IMR-90 (cell line): ENCODE measurements at regions not wholly inside any gene's neighbourhood (a gene's known extent, or its start where the extent isn't known, plus 50 kb on each side); places are given as distances from the start of the nearest gene placed in this dataset.
A peak's percentile ranks its signal among the peaks of the same experiment; 100 is the strongest.

ENCODE experiments used
- ATAC-seq: fragments of 200-7000 bp; cut with Tn5 transposase; 2 replicates; pipeline ENCODE4 v1.9.1; 2020; ENCODE audit warnings: low read depth, mild to moderate bottlenecking, moderate library complexity
- BruUV-seq: library from RNA; stranded (reverse); fragments of 400-500 nt; replicated peaks from 2 replicates; lab custom pipeline; 2021; lab: Mats Ljungman, UMichigan
- CTCF ChIA-PET: fragments of 300-600 bp; formaldehyde crosslinking; extraction: SDS; loops from one replicate; lab custom pipeline; 2021; ENCODE audit warnings: antibody characterized with exemption; lab: Yijun Ruan, JAX
- POLR2A ChIA-PET: fragments of 300-600 bp; sonication (Branson Sonifier 250); formaldehyde crosslinking; loops from one replicate; lab custom pipeline; 2022; ENCODE audit warnings: antibody characterized with exemption; ENCODE audit not compliant: unreplicated experiment; lab: Charles Lee
- DNase-seq: peaks from one replicate; pipeline ENCODE4 v3.0.0; 2013
- H2AFZ ChIP-seq: replicated peaks from 2 replicates; pipeline ENCODE3; 2013; ENCODE audit warnings: low read length, mild to moderate bottlenecking; ENCODE audit not compliant: poor library complexity
- H2AK5ac ChIP-seq: 2 replicates; pipeline ENCODE4 v1.6.1; 2013; ENCODE audit warnings: low read depth, low read length, inconsistent platforms
- H2AK9ac ChIP-seq: replicated peaks from 2 replicates; pipeline ENCODE3; 2013; ENCODE audit warnings: mild to moderate bottlenecking, low read depth, low read length, moderate library complexity; ENCODE audit not compliant: poor library complexity
- H2BK120ac ChIP-seq: 2 replicates; pipeline ENCODE4 v1.6.1; 2013; ENCODE audit warnings: low read depth, low read length, inconsistent platforms
- H2BK15ac ChIP-seq: 3 replicates; pipeline ENCODE4 v1.6.1; 2013; ENCODE audit warnings: low read depth, low read length, inconsistent platforms
- H2BK20ac ChIP-seq: 2 replicates; pipeline ENCODE4 v1.6.1; 2013; ENCODE audit warnings: low read depth, mild to moderate bottlenecking, inconsistent platforms, low read length, moderate library complexity
- H2BK5ac ChIP-seq: 2 replicates; pipeline ENCODE4 v1.6.1; 2013; ENCODE audit warnings: mild to moderate bottlenecking, low read depth, low read length, inconsistent platforms; ENCODE audit not compliant: poor library complexity, severe bottlenecking
- H3K14ac ChIP-seq: replicated peaks from 2 replicates; pipeline ENCODE4 v1.6.1; 2013; ENCODE audit warnings: low read depth, low read length, inconsistent platforms
- H3K18ac ChIP-seq: 2 replicates; pipeline ENCODE4 v1.6.1; 2013; ENCODE audit warnings: low read depth, low read length, control low read depth
- H3K23ac ChIP-seq: 2 replicates; pipeline ENCODE4 v1.6.1; 2013; ENCODE audit warnings: low read depth, low read length, inconsistent platforms
- H3K27ac ChIP-seq: 2 replicates; pipeline ENCODE4 v1.5.1; 2013; ENCODE audit warnings: mild to moderate bottlenecking, control low read depth, low read length; ENCODE audit not compliant: insufficient read depth
- H3K27me3 ChIP-seq: 2 replicates; pipeline ENCODE4 v1.6.1; 2013; ENCODE audit warnings: low read length; ENCODE audit not compliant: control insufficient read depth, insufficient read depth
- H3K36me3 ChIP-seq: 2 replicates; pipeline ENCODE4 v1.6.1; 2013; ENCODE audit warnings: low read length, mixed read lengths; ENCODE audit not compliant: control insufficient read depth, insufficient read depth
- H3K4ac ChIP-seq: 2 replicates; pipeline ENCODE4 v1.6.1; 2013; ENCODE audit warnings: low read depth, low read length, inconsistent platforms
- H3K4me1 ChIP-seq: 2 replicates; pipeline ENCODE4 v1.6.1; 2013; ENCODE audit warnings: low read length, mixed read lengths; ENCODE audit not compliant: control insufficient read depth, insufficient read depth
- H3K4me2 ChIP-seq: 2 replicates; pipeline ENCODE4 v1.6.1; 2013; ENCODE audit warnings: low read depth, mild to moderate bottlenecking, control low read depth, low read length, moderate library complexity
- H3K4me3 ChIP-seq: 2 replicates; pipeline ENCODE4 v1.5.1; 2013; ENCODE audit warnings: low read depth, mild to moderate bottlenecking, control low read depth, low read length, moderate library complexity; ENCODE audit not compliant: insufficient read depth
- H3K56ac ChIP-seq: 2 replicates; pipeline ENCODE4 v1.6.1; 2013; ENCODE audit warnings: low read length, inconsistent platforms; ENCODE audit not compliant: insufficient read depth; ENCODE audit errors: extremely low read depth
- H3K79me1 ChIP-seq, 2 experiments: 2 replicates each; pipeline ENCODE4 v1.6.1; 2013; ENCODE audit warnings: low read length in 2 of 2, inconsistent platforms in 1 of 2, low read depth in 1 of 2
- H3K9ac ChIP-seq: 2 replicates; pipeline ENCODE4 v1.6.1; 2013; ENCODE audit warnings: low read depth, low read length, control low read depth
- H3K9me1 ChIP-seq: 2 replicates; pipeline ENCODE4 v1.6.1; 2013; ENCODE audit warnings: low read length, inconsistent platforms; ENCODE audit not compliant: insufficient read depth
- H3K9me3 ChIP-seq: 2 replicates; pipeline ENCODE4 v1.6.1; 2013; ENCODE audit warnings: low read length; ENCODE audit not compliant: control insufficient read depth, insufficient read depth
- H4K20me1 ChIP-seq: 2 replicates; pipeline ENCODE4 v1.6.1; 2013; ENCODE audit warnings: low read length, inconsistent platforms; ENCODE audit not compliant: insufficient read depth
- H4K5ac ChIP-seq: 2 replicates; pipeline ENCODE4 v1.6.1; 2013; ENCODE audit warnings: mild to moderate bottlenecking, low read depth, low read length, control low read depth
- H4K8ac ChIP-seq, 2 experiments: 2 replicates each; pipeline ENCODE4 v1.6.1; 2013; ENCODE audit warnings: low read depth in 2 of 2, low read length in 2 of 2, control low read depth in 1 of 2, inconsistent platforms in 1 of 2
- H4K91ac ChIP-seq: 2 replicates; pipeline ENCODE4 v1.6.1; 2013; ENCODE audit warnings: low read depth, low read length, inconsistent platforms; ENCODE audit not compliant: insufficient read depth
- BHLHE40 ChIP-seq: fragments of 150-350 bp; IDR thresholded peaks from 2 replicates; pipeline ENCODE4 v1.6.1; 2016; ENCODE audit warnings: mild to moderate bottlenecking, low read depth, low read length
- CHD1 ChIP-seq: IDR thresholded peaks from 2 replicates; pipeline ENCODE4 v1.6.1; 2012; ENCODE audit warnings: low read depth, low read length, improper control_type of control experiment
- FOS ChIP-seq: fragments of 150-350 bp; IDR thresholded peaks from 2 replicates; pipeline ENCODE4 v1.6.1; 2016; ENCODE audit warnings: low read depth, low read length
- MAFK ChIP-seq: IDR thresholded peaks from 2 replicates; pipeline ENCODE4 v1.6.1; 2012; ENCODE audit warnings: low read depth, low read length, improper control_type of control experiment
- MAZ ChIP-seq: IDR thresholded peaks from 2 replicates; pipeline ENCODE4 v1.6.1; 2012; ENCODE audit warnings: low read depth, mild to moderate bottlenecking, low read length, improper control_type of control experiment, moderate library complexity, borderline replicate concordance
- MXI1 ChIP-seq: IDR thresholded peaks from 2 replicates; pipeline ENCODE4 v1.6.1; 2012; ENCODE audit warnings: low read depth, mild to moderate bottlenecking, low read length, moderate library complexity, borderline replicate concordance
- NFE2L2 ChIP-seq: fragments of 150-350 bp; IDR thresholded peaks from 2 replicates; pipeline ENCODE4 v1.6.1; 2016; ENCODE audit warnings: low read depth, mild to moderate bottlenecking, low read length
- POLR2A ChIP-seq: IDR thresholded peaks from 2 replicates; pipeline ENCODE4 v1.6.1; 2012; ENCODE audit warnings: mild to moderate bottlenecking, low read depth, low read length
- RAD21 ChIP-seq: IDR thresholded peaks from 2 replicates; pipeline ENCODE4 v1.6.1; 2012; ENCODE audit warnings: low read length, improper control_type of control experiment
- RCOR1 ChIP-seq: IDR thresholded peaks from 2 replicates; pipeline ENCODE4 v1.6.1; 2012; ENCODE audit warnings: mild to moderate bottlenecking, low read length, improper control_type of control experiment; ENCODE audit not compliant: insufficient replicate concordance
- RFX5 ChIP-seq: IDR thresholded peaks from 2 replicates; pipeline ENCODE4 v1.8.0; 2012; ENCODE audit warnings: low read depth, mild to moderate bottlenecking, low read length, moderate library complexity
- SMC3 ChIP-seq: fragments of 150-350 bp; IDR thresholded peaks from 2 replicates; pipeline ENCODE4 v1.6.1; 2016; ENCODE audit warnings: low read depth, mild to moderate bottlenecking, antibody characterized with exemption, low read length, moderate library complexity
- WGBS, 2 experiments: methylation state at CpG; one replicate each; pipeline versions ENCODE4 v1.1.5 to v1.1.7; 2013; ENCODE audit warnings: missing lambda C conversion rate in 2 of 2; ENCODE audit not compliant: insufficient read length in 1 of 2; ENCODE audit errors: extremely low coverage in 2 of 2; 5-methylcytosine and 5-hydroxymethylcytosine counted together
- dilution Hi-C: fragments of 300-500 bp; cut with HindIII; formaldehyde crosslinking; loops from one replicate; pipeline ENCODE4 v1.14.3; 2018; ENCODE audit warnings: low sequenced_read_pairs; ENCODE audit not compliant: unreplicated experiment
- in situ Hi-C: fragments of 300-500 bp; cut with MboI; formaldehyde crosslinking; loops from 3 replicates; pipeline ENCODE4 v1.14.3; 2019; ENCODE audit warnings: low sequenced_read_pairs, inconsistent platforms, mixed read lengths
- intact Hi-C: fragments of 100-400 bp; cut with micrococcal nuclease; formaldehyde crosslinking; loops from 2 replicates; pipeline ENCODE4 v1.10.0; 2022
- TF ChIP-seq, protein P1 (sequence below): fragments of 150-350 bp; IDR thresholded peaks from 2 replicates; pipeline ENCODE4 v1.6.1; 2016; ENCODE audit warnings: low read depth, mild to moderate bottlenecking, low read length, moderate library complexity, borderline replicate concordance
- TF ChIP-seq, protein P2 (sequence below): fragments of 150-350 bp; IDR thresholded peaks from 2 replicates; pipeline ENCODE4 v1.6.1; 2017; ENCODE audit warnings: mild to moderate bottlenecking, antibody characterized with exemption, low read length, low read depth
- TF ChIP-seq, protein P3 (sequence below): conservative IDR thresholded peaks from 2 replicates; pipeline ENCODE4 v1.5.1; 2012; ENCODE audit warnings: mild to moderate bottlenecking, low read depth, low read length, improper control_type of control experiment

DNA sequence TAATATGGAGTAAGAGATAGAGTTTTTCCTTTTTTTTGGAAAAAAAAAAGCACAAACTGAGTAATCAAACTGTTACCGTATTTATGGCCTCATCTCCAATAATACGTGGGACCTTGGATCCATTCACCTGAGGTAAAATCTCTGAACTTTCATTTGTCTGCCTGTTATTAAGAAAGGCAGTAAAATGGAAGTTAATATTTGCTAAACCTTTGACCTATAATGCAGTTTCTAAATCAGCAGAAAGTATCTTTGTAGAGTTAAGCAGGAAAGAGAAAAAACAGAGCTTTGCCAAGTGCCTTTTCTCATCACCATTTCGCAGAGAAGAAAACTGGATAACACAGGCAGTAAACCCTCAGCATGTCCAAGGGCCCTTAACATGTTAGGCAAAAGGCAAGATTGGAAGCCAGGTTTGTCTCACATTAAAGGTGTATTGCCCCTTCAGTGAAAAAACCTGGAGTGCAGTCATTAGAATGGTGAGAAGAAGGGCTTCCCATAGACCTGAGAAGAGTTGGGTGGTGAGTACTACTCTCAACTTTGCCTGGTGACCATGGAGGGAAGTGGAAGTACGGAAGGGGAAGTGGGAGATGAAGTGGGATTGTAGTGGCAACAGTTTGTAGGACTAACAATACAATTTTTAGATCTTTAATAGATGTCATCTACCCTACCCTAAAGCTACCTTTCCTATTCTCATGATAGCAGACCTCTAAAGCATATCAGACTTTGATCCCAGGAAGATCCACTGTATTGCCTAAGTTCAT lies 65.4 kb upstream of the GRAMD2B start:
- no peak overlapping the region for H2BK5ac ChIP-seq
- no peak overlapping the region for H4K5ac ChIP-seq
- peaks cover 8% of the 10 kb centered on the region for H3K4me1 ChIP-seq
- no peaks in the 10 kb centered on the region for H4K20me1 ChIP-seq
- no peaks in the 10 kb centered on the region for H3K36me3 ChIP-seq
- H3K56ac ChIP-seq = no peak overlapping the region
- BruUV-seq = no TSS peak
- no peak overlapping the region for H4K8ac ChIP-seq
- H3K14ac ChIP-seq = no peak overlapping the region
- no peak overlapping the region for H3K27ac ChIP-seq
- no peak overlapping the region for H2AK9ac ChIP-seq
- H2AFZ ChIP-seq = no peak overlapping the region
- dilution Hi-C loops (no loop called here), intact Hi-C loops (no loop called here), in situ Hi-C loops (no loop called here)
- WGBS, 2 experiments = 100% methylated on average over 1 of the region's 4 CpGs; no CpG with 5 or more reads in 1 of the 2 experiments
- ChIA-PET POLR2A (no interaction called here), CTCF (interaction anchor here (1.8 kb wide), 1 partner anchor 141 kb away, joined by 5 read pairs; no protein-coding TSS in a partner anchor)
- peak overlapping the region; percentile 7; the same call in 1 of the 2 replicates for H2AK5ac ChIP-seq
- H3K4me2 ChIP-seq = no peak overlapping the region
- no peak overlapping the region for H3K9ac ChIP-seq
- H4K91ac ChIP-seq = peak overlapping the region; percentile 43; the same call in 1 of the 2 replicates
- H3K9me3 ChIP-seq = no peaks in the 10 kb centered on the region
- H3K79me1 ChIP-seq = no peaks in the 10 kb centered on the region
- H3K27me3 ChIP-seq = no peaks in the 10 kb centered on the region
- H3K4me3 ChIP-seq = no peak overlapping the region
- H3K23ac ChIP-seq = no peak overlapping the region
- peak overlapping the region; percentile 56 for H3K18ac ChIP-seq
- peak overlapping the region; percentile 3 for H2BK120ac ChIP-seq
- no peak for DNase-seq
- H3K4ac ChIP-seq = peak overlapping the region; percentile 50; the same call in 1 of the 2 replicates
- H3K9me1 ChIP-seq = peaks cover 5% of the 10 kb centered on the region
- peak overlapping the region; percentile 51; the same call in 1 of the 3 replicates for H2BK15ac ChIP-seq
- peak overlapping the region; percentile 80; the same call in 1 of the 2 replicates for H2BK20ac ChIP-seq
- no peak for ATAC-seq
- no peak for TF ChIP-seq MAZ
- no peak for TF ChIP-seq FOS
- TF ChIP-seq, protein P1, sequence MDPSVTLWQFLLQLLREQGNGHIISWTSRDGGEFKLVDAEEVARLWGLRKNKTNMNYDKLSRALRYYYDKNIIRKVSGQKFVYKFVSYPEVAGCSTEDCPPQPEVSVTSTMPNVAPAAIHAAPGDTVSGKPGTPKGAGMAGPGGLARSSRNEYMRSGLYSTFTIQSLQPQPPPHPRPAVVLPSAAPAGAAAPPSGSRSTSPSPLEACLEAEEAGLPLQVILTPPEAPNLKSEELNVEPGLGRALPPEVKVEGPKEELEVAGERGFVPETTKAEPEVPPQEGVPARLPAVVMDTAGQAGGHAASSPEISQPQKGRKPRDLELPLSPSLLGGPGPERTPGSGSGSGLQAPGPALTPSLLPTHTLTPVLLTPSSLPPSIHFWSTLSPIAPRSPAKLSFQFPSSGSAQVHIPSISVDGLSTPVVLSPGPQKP = no peak
- TF ChIP-seq MAFK = no peak
- no peak for TF ChIP-seq MXI1
- TF ChIP-seq, protein P2, sequence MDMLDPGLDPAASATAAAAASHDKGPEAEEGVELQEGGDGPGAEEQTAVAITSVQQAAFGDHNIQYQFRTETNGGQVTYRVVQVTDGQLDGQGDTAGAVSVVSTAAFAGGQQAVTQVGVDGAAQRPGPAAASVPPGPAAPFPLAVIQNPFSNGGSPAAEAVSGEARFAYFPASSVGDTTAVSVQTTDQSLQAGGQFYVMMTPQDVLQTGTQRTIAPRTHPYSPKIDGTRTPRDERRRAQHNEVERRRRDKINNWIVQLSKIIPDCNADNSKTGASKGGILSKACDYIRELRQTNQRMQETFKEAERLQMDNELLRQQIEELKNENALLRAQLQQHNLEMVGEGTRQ = no peak
- TF ChIP-seq CHD1 = no peak
- no peak for TF ChIP-seq SMC3
- TF ChIP-seq BHLHE40 = no peak
- no peak for TF ChIP-seq NFE2L2
- no peak for TF ChIP-seq RAD21
- TF ChIP-seq, protein P3, sequence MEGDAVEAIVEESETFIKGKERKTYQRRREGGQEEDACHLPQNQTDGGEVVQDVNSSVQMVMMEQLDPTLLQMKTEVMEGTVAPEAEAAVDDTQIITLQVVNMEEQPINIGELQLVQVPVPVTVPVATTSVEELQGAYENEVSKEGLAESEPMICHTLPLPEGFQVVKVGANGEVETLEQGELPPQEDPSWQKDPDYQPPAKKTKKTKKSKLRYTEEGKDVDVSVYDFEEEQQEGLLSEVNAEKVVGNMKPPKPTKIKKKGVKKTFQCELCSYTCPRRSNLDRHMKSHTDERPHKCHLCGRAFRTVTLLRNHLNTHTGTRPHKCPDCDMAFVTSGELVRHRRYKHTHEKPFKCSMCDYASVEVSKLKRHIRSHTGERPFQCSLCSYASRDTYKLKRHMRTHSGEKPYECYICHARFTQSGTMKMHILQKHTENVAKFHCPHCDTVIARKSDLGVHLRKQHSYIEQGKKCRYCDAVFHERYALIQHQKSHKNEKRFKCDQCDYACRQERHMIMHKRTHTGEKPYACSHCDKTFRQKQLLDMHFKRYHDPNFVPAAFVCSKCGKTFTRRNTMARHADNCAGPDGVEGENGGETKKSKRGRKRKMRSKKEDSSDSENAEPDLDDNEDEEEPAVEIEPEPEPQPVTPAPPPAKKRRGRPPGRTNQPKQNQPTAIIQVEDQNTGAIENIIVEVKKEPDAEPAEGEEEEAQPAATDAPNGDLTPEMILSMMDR = no peak
- TF ChIP-seq RCOR1 = no peak
- TF ChIP-seq POLR2A = no peak
- TF ChIP-seq RFX5 = no peak
